A549 (cell line): ENCODE measurements at regions not wholly inside any gene's neighbourhood (a gene's known extent, or its start where the extent isn't known, plus 50 kb on each side); places are given as distances from the start of the nearest gene placed in this dataset.

Experiments used
- ATAC-seq, 2 experiments: fragments of 200-7000 bp in 1 of 2; fragments of >200 bp in 1 of 2; cut with Nextera tagmentation in 1 of 2; cut with Tn5 transposase in 1 of 2; 3 replicates each; pipeline versions ENCODE4 v1.8.0 to v1.9.1; 2018 to 2020; ENCODE audit warnings: mild to moderate bottlenecking in 1 of 2, moderate library complexity in 1 of 2
- CTCF ChIA-PET: fragments of 300-600 bp; sonication (Branson Sonifier 250); formaldehyde crosslinking; extraction: SDS; loops from one replicate; lab custom pipeline; 2021; ENCODE audit warnings: antibody characterized with exemption, inconsistent platforms; lab: Yijun Ruan, JAX
- POLR2A ChIA-PET: fragments of 350-600 bp; formaldehyde crosslinking; extraction: SDS; loops from one replicate; lab custom pipeline; 2021; ENCODE audit warnings: antibody characterized with exemption, inconsistent platforms; lab: Yijun Ruan, JAX
- DNase-seq, 2 experiments: peaks; one replicate each; pipeline versions ENCODE4 v3.0.0 to v3.0.0-alpha.2; 2011 to 2016; ENCODE audit warnings: low read depth in 1 of 2, low spot score in 1 of 2
- FAIRE-seq: peaks from 2 replicates; lab custom pipeline; 2011; peaks lifted over from hg19 to GRCh38; lab: Jason Lieb, UNC
- H3K27ac ChIP-seq, 2 experiments: fragments of >200 bp; sonication (Bioruptor Twin); formaldehyde crosslinking; 3 replicates each; pipeline ENCODE4 v1.5.1; 2016 to 2017
- H3K4me1 ChIP-seq: fragments of >200 bp; sonication (Bioruptor Twin); formaldehyde crosslinking; 3 replicates; pipeline ENCODE4 v1.6.1; 2016
- H3K4me2 ChIP-seq: fragments of >200 bp; sonication (Bioruptor Twin); formaldehyde crosslinking; 3 replicates; pipeline ENCODE4 v1.6.1; 2016
- H3K4me3 ChIP-seq: fragments of >200 bp; sonication (Bioruptor Twin); formaldehyde crosslinking; 3 replicates; pipeline ENCODE4 v1.5.1; 2016
- H3K9me3 ChIP-seq: fragments of >200 bp; sonication (Bioruptor Twin); formaldehyde crosslinking; 3 replicates; pipeline ENCODE4 v1.6.1; 2016
- CBX2 ChIP-seq: fragments of 200-600 bp; sonication (generic); IDR thresholded peaks from 2 replicates; pipeline ENCODE4 v1.6.1; 2016; ENCODE audit warnings: low read depth, mild to moderate bottlenecking, borderline replicate concordance
- CEBPB ChIP-seq, 2 experiments: fragments of >200 bp in 1 of 2; sonication (Bioruptor Twin) in 1 of 2; formaldehyde crosslinking in 1 of 2; IDR thresholded peaks; 2 replicates each; pipeline ENCODE4 v1.6.1; 2012 to 2016
- EHMT2 ChIP-seq: fragments of 200-600 bp; sonication (generic); IDR thresholded peaks from 2 replicates; pipeline ENCODE4 v1.6.1; 2016; ENCODE audit warnings: antibody characterized with exemption, low read depth, mild to moderate bottlenecking, moderate library complexity
- ELK1 ChIP-seq: fragments of 150-350 bp; IDR thresholded peaks from 2 replicates; pipeline ENCODE4 v1.6.1; 2014; ENCODE audit warnings: low read depth, mild to moderate bottlenecking, low read length
- ESRRA ChIP-seq: fragments of 150-350 bp; IDR thresholded peaks from 2 replicates; pipeline ENCODE4 v1.6.1; 2014; ENCODE audit warnings: mild to moderate bottlenecking, low read length, borderline replicate concordance
- FOSB ChIP-seq: fragments of 250-450 bp; sonication (Bioruptor Pico); IDR thresholded peaks from 2 replicates; pipeline ENCODE4 v1.5.0; 2020; ENCODE audit warnings: mild to moderate bottlenecking, moderate library complexity
- FOSL2 ChIP-seq, 2 experiments: fragments of 450-650 bp in 1 of 2; fragments of >200 bp in 1 of 2; sonication (Bioruptor Twin) in 1 of 2; formaldehyde crosslinking; IDR thresholded peaks; 2 replicates each; pipeline versions ENCODE4 v1.5.0 to v1.6.1; 2016 to 2020; ENCODE audit warnings: mild to moderate bottlenecking in 1 of 2, moderate library complexity in 1 of 2
- HDAC2 ChIP-seq: fragments of 200-600 bp; sonication (generic); IDR thresholded peaks from 2 replicates; pipeline ENCODE4 v1.6.1; 2016
- HES2 ChIP-seq: fragments of >200 bp; sonication (Bioruptor Twin); formaldehyde crosslinking; IDR thresholded peaks from 2 replicates; pipeline ENCODE4 v1.6.1; 2016
- HEYL ChIP-seq: fragments of 250-450 bp; sonication (Bioruptor Pico); IDR thresholded peaks from 2 replicates; pipeline ENCODE4 v1.8.0; 2021; ENCODE audit warnings: mild to moderate bottlenecking, moderate library complexity
- HOXA7 ChIP-seq: fragments of 250-450 bp; sonication (Bioruptor Pico); IDR thresholded peaks from 2 replicates; pipeline ENCODE4 v1.5.0; 2020; ENCODE audit warnings: mild to moderate bottlenecking, moderate library complexity
- JUN ChIP-seq, 2 experiments: fragments of >200 bp; sonication (Bioruptor Twin); formaldehyde crosslinking; IDR thresholded peaks; 2 replicates in 1 of 2; 3 replicates in 1 of 2; pipeline ENCODE4 v1.6.1; 2016 to 2017
- JUNB ChIP-seq: fragments of >200 bp; sonication (Bioruptor Twin); formaldehyde crosslinking; IDR thresholded peaks from 2 replicates; pipeline ENCODE4 v1.6.1; 2016
- KDM1A ChIP-seq: fragments of 200-600 bp; sonication (generic); IDR thresholded peaks from 2 replicates; pipeline ENCODE4 v1.6.1; 2016; ENCODE audit warnings: low read depth, mild to moderate bottlenecking
- MAFK ChIP-seq: fragments of 450-650 bp; IDR thresholded peaks from 2 replicates; pipeline ENCODE4 v1.6.1; 2014; ENCODE audit not compliant: partially characterized antibody
- MAX ChIP-seq: IDR thresholded peaks from 2 replicates; pipeline ENCODE4 v1.6.1; 2012
- NPAS2 ChIP-seq: fragments of 250-450 bp; sonication (Bioruptor Pico); IDR thresholded peaks from 2 replicates; pipeline ENCODE4 v1.8.0; 2022; ENCODE audit warnings: mild to moderate bottlenecking, moderate library complexity, borderline replicate concordance
- PBX3 ChIP-seq: IDR thresholded peaks from 2 replicates; pipeline ENCODE4 v1.6.1; 2012
- PHF8 ChIP-seq: fragments of 200-600 bp; sonication (generic); IDR thresholded peaks from 2 replicates; pipeline ENCODE4 v1.6.1; 2016; ENCODE audit warnings: low read depth, mild to moderate bottlenecking, antibody characterized with exemption, moderate library complexity, borderline replicate concordance
- POLR2A ChIP-seq: IDR thresholded peaks from 2 replicates; pipeline ENCODE4 v1.6.1; 2012; ENCODE audit warnings: mild to moderate bottlenecking, low read length
- RARB ChIP-seq: fragments of 250-450 bp; sonication (Bioruptor Pico); IDR thresholded peaks from 2 replicates; pipeline ENCODE4 v1.8.0; 2021; ENCODE audit warnings: mild to moderate bottlenecking, moderate library complexity
- RCOR1 ChIP-seq: fragments of 150-350 bp; IDR thresholded peaks from 2 replicates; pipeline ENCODE4 v1.6.1; 2014; ENCODE audit warnings: antibody characterized with exemption, low read length, low read depth
- RFX5 ChIP-seq: fragments of 450-650 bp; IDR thresholded peaks from 2 replicates; pipeline ENCODE4 v1.7.1; 2014; ENCODE audit warnings: antibody characterized with exemption, mild to moderate bottlenecking, moderate library complexity
- SMC3 ChIP-seq: fragments of >200 bp; sonication (Bioruptor Twin); formaldehyde crosslinking; IDR thresholded peaks from 3 replicates; pipeline ENCODE4 v1.6.1; 2018; ENCODE audit warnings: inconsistent platforms
- WGBS: methylation state at CpG from one replicate; pipeline ENCODE4 v1.1.6; 2017; ENCODE audit errors: missing lambda C conversion rate; 5-methylcytosine and 5-hydroxymethylcytosine counted together

GRCh38 chr21:17947531-17947930 is 128.4 kb upstream of the C21orf91 start:
- 0% methylated on average over 1 of the region's 2 CpGs for WGBS
- CTCF ChIA-PET, result no interaction called here

GRCh38 chr21:17931080-17931479 is 111.9 kb upstream of the C21orf91 start:
- TF ChIP-seq JUN (IDR thresholded peaks at IDR 0.05) (no peak), CEBPB (IDR thresholded peaks at IDR 0.05) (no peak), NPAS2 (no peak), RARB (CRISPR knock-in tag) (no peak), MAX (no peak), PHF8 (no peak), KDM1A (no peak), HES2 (no peak), MAFK (no peak), ELK1 (no peak), RFX5 (no peak), CBX2 (no peak), HDAC2 (no peak), FOSB (no peak), SMC3 (no peak), PBX3 (no peak)
- 29% methylated on average over 3 of the region's 4 CpGs for WGBS
- ChIA-PET CTCF (interaction anchor here (1.0 kb wide), 1 partner anchor 252 kb away, joined by 3 read pairs; no protein-coding TSS in a partner anchor), POLR2A (no interaction called here)
- ATAC-seq (no peak), DNase-seq (peak in 1 of 2 experiments; percentile 4), FAIRE-seq (no peak)
- Histone ChIP-seq H3K27ac (no peak overlapping the region), H3K4me3 (no peak overlapping the region), H3K4me1 (no peaks in the 10 kb centered on the region), H3K4me2 (no peak overlapping the region), H3K9me3 (no peaks in the 10 kb centered on the region)

More at GRCh38 chr21:17947531-17947930, 128.4 kb upstream of the C21orf91 start:
- Histone ChIP-seq H3K9me3 (no peaks in the 10 kb centered on the region), H3K4me3 (no peak overlapping the region), H3K27ac (no peak overlapping the region), H3K4me2 (no peak overlapping the region), H3K4me1 (no peaks in the 10 kb centered on the region)
- no peak for FAIRE-seq
- TF ChIP-seq RCOR1, result no peak
- no peak for TF ChIP-seq HEYL (CRISPR knock-in tag)
- no peak for TF ChIP-seq JUNB
- TF ChIP-seq POLR2A, result no peak
- no peak for TF ChIP-seq CBX2
- no peak for TF ChIP-seq HOXA7 (CRISPR knock-in tag)
- TF ChIP-seq MAFK, result no peak
- ATAC-seq, result no peak
- no peak for DNase-seq
- POLR2A ChIA-PET, result no interaction called here

- ChIA-PET CTCF (interaction anchor here (1.0 kb wide), 1 partner anchor 251 kb away, joined by 3 read pairs; no protein-coding TSS in a partner anchor), POLR2A (no interaction called here)
- TF ChIP-seq ESRRA (no peak), HOXA7 (CRISPR knock-in tag) (no peak), EHMT2 (no peak), RARB (CRISPR knock-in tag) (no peak), FOSL2 (IDR thresholded peaks at IDR 0.05) (no peak), FOSL2 (CRISPR knock-in tag; IDR thresholded peaks at IDR 0.05) (no peak)
- FAIRE-seq (no peak), DNase-seq (no peak), ATAC-seq (no peak)
- H3K9me3 ChIP-seq, result no peaks in the 10 kb centered on the region
- H3K4me1 ChIP-seq, result no peaks in the 10 kb centered on the region
- no peak overlapping the region for H3K4me3 ChIP-seq
- no CpG with 5 or more reads among the region's 1 CpG for WGBS
- no peak overlapping the region for H3K27ac ChIP-seq
- no peak overlapping the region for H3K4me2 ChIP-seq
Measured at GRCh38 chr21:17930093-17930492, 110.9 kb upstream of the C21orf91 start.
